ENCODE measurements at regions not wholly inside any gene's neighbourhood (a gene's known extent, or its start where the extent isn't known, plus 50 kb on each side); places are given as distances from the start of the nearest gene placed in this dataset.

- TF ChIP-seq CTCF (IDR thresholded peaks at IDR 0.05; ENCODE audit: low read depth, low read length), result no peak
- H3K4me3 ChIP-seq (ENCODE audit: low read depth, low read length), result no peak overlapping the region
- DNase-seq (ENCODE audit: low read depth, low spot score), result no peak
- in situ Hi-C loops (cut with HindIII; ENCODE audit: low sequenced_read_pairs), result no loop called here
These were observed 533.5 kb downstream of the TNS1 start for GRCh38 chr2:217469203-217469810.

DNA sequence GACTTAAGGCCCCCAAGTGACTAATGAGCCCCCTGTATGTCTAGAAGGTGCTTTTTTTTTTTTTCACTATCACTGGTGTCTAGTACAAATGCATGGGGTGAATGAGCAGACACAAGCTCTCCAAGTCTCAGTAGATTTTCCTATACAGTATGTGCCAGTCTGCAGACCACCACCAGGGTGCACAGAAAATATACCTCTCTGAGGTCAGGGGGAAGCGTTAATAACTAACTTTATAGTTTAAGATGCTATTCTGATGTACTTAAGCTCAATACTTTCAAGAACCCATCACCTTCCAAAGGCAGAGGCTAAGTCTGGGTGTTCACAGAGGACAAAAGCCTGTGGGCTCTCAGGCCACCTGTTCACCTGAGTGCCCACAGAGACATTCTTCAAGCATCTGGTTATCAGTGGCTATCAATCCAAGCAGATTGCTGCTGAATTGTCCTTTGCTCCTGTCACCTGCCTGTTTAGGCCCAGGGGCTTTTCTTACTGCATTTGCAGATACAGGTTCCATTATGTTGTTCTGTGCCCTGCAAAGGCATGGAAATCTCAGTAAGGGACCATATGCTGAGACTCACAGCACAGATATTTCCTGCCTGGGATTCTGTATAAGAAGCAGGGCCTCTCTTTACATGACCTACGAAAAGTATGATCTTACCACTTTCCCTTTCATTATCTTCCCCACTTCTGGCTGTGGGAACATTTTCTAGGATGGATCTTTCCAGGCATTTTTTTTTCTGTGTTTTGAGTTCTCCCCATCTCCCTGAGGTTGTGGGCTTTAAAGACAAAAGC lies 534.6 kb downstream of the TNS1 start:
- in situ Hi-C loops (cut with HindIII; ENCODE audit: low sequenced_read_pairs), result no loop called here
- H3K4me3 ChIP-seq (ENCODE audit: low read depth, low read length), result no peak overlapping the region
- TF ChIP-seq CTCF (IDR thresholded peaks at IDR 0.05; ENCODE audit: low read depth, low read length), result no peak
- DNase-seq (ENCODE audit: low read depth, low spot score), result no peak

DNA sequence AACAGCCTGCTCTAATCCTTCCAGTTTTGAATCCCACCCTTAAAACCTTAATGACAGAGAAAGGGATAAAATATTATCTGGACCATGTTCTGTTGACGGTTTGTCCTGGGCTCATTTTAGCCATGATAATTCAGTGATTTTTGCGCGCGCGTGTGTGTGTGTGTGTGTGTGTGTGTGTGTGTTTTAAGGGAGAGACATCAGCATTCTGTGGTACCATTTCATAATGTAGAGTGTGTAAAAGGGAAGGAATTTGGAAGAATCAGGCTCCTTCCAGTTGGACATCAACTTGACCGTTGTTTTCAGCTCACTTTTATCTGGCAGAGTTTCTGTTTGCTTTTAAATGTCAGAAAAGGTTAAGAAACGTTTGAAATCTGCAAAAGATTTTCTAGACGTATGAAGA lies 535.5 kb downstream of the TNS1 start:
- no peak for TF ChIP-seq CTCF (IDR thresholded peaks at IDR 0.05; ENCODE audit: low read depth, low read length)

GRCh38 chr2:217466805-217467204 lies 536.0 kb downstream of the TNS1 start:
- in situ Hi-C loops (cut with HindIII; ENCODE audit: low sequenced_read_pairs), result no loop called here
- no peak for TF ChIP-seq CTCF (IDR thresholded peaks at IDR 0.05; ENCODE audit: low read depth, low read length)

More for the DNA sequence above, 535.5 kb downstream of the TNS1 start:
- H3K4me3 ChIP-seq (ENCODE audit: low read depth, low read length), result no peak overlapping the region
- in situ Hi-C loops (cut with HindIII; ENCODE audit: low sequenced_read_pairs), result no loop called here
- no peak for DNase-seq (ENCODE audit: low read depth, low spot score)

DNA sequence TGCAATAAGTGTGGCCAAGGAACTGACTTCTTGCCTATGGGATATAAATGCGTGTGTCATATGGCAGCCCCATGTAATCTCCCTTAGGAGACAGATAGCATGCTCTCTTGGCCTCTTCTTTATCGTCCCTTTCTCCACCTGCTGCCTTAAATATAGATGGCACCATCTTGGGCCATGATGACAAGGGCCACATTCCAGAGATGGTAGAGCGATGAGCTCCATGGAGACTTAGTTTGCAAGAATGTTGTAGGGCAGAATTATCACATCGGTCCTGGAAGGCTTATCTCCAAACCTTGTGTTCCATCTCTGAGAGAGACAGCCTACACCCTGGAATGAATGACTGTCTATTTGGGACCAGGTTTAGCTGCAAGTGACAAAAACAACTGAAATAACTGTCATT lies 536.7 kb downstream of the TNS1 start:
- in situ Hi-C loops (cut with HindIII; ENCODE audit: low sequenced_read_pairs), result no loop called here
- DNase-seq (ENCODE audit: low read depth, low spot score), result no peak
- TF ChIP-seq CTCF (IDR thresholded peaks at IDR 0.05; ENCODE audit: low read depth, low read length), result no peak
- H3K4me3 ChIP-seq (ENCODE audit: low read depth, low read length), result no peak overlapping the region

More at GRCh38 chr2:217466805-217467204, 536.0 kb downstream of the TNS1 start:
- no peak overlapping the region for H3K4me3 ChIP-seq (ENCODE audit: low read depth, low read length)
- no peak for DNase-seq (ENCODE audit: low read depth, low spot score)

GRCh38 chr2:217465100-217465499 lies 537.7 kb downstream of the TNS1 start:
- H3K4me3 ChIP-seq (ENCODE audit: low read depth, low read length), result no peak overlapping the region
- TF ChIP-seq CTCF (IDR thresholded peaks at IDR 0.05; ENCODE audit: low read depth, low read length), result no peak
- in situ Hi-C loops (cut with HindIII; ENCODE audit: low sequenced_read_pairs), result no loop called here
- DNase-seq (ENCODE audit: low read depth, low spot score), result peak; percentile 32

All from astrocyte of the spinal cord (primary cell).